Right ventricle myocardium inferior (tissue), 1 donor: ENCODE measurements at regions not wholly inside any gene's neighbourhood (a gene's known extent, or its start where the extent isn't known, plus 50 kb on each side); places are given as distances from the start of the nearest gene placed in this dataset.
"Not testable (repeated sequence)": the region's sequence is repeated elsewhere in the genome, so short reads cannot be mapped to it uniquely, and the experiment has no call there.

Experiments used
- ATAC-seq: fragments of 200-7000 bp; cut with Tn5 transposase; one replicate; pipeline ENCODE4 v1.9.1; 2020; ENCODE audit warnings: mild to moderate bottlenecking, moderate library complexity
- DNase-seq: peaks from one replicate; pipeline ENCODE4 v3.0.0; 2021; ENCODE audit errors: missing footprints
- intact Hi-C: fragments of 100-400 bp; cut with DNase I; formaldehyde crosslinking; loops from one replicate; pipeline ENCODE4 v1.11.0; 2022
- donor health status: DM: no; HTN: yes; CAD: no; lungs with severe emphysema.

- ATAC-seq, intact Hi-C loops, DNase-seq: not testable (repeated sequence)
Measured at GRCh38 chr9:42317677-42318076, 134.2 kb downstream of the SPATA31A6 start.

GRCh38 chr9:42323084-42323809 lies 139.8 kb downstream of the SPATA31A6 start:
- DNase-seq, ATAC-seq: not testable (repeated sequence)

GRCh38 chr9:42325142-42325541 lies 141.7 kb downstream of the SPATA31A6 start:
- intact Hi-C loops, DNase-seq, ATAC-seq: not testable (repeated sequence)

More at GRCh38 chr9:42323084-42323809, 139.8 kb downstream of the SPATA31A6 start:
- intact Hi-C loops, result not testable (repeated sequence)

- DNase-seq, ATAC-seq, intact Hi-C loops: not testable (repeated sequence)
Measured at GRCh38 chr9:42325561-42325960, 142.1 kb downstream of the SPATA31A6 start.

- intact Hi-C loops, ATAC-seq: not testable (repeated sequence)
Measured at GRCh38 chr9:42326482-42326881, 143.0 kb downstream of the SPATA31A6 start.

GRCh38 chr9:42335342-42335741 lies 151.9 kb downstream of the SPATA31A6 start:
- ATAC-seq, intact Hi-C loops, DNase-seq: not testable (repeated sequence)

More at GRCh38 chr9:42326482-42326881, 143.0 kb downstream of the SPATA31A6 start:
- not testable (repeated sequence) for DNase-seq

- DNase-seq, ATAC-seq, intact Hi-C loops: not testable (repeated sequence)
Measured at GRCh38 chr9:42335984-42336657, 152.7 kb downstream of the SPATA31A6 start.

- DNase-seq, intact Hi-C loops, ATAC-seq: not testable (repeated sequence)
Measured at GRCh38 chr9:42338275-42338674, 154.8 kb downstream of the SPATA31A6 start.

- ATAC-seq, DNase-seq, intact Hi-C loops: not testable (repeated sequence)
Measured at GRCh38 chr9:42339671-42340434, 156.4 kb downstream of the SPATA31A6 start.

GRCh38 chr9:42340435-42340723 lies 156.9 kb downstream of the SPATA31A6 start:
- not testable (repeated sequence) for DNase-seq, ATAC-seq

GRCh38 chr9:42341860-42342259 lies 158.4 kb downstream of the SPATA31A6 start:
- DNase-seq, intact Hi-C loops: not testable (repeated sequence)
- ATAC-seq, result peak; percentile 27

More at GRCh38 chr9:42340435-42340723, 156.9 kb downstream of the SPATA31A6 start:
- intact Hi-C loops, result not testable (repeated sequence)

GRCh38 chr9:42342297-42342696 lies 158.8 kb downstream of the SPATA31A6 start:
- intact Hi-C loops, DNase-seq: not testable (repeated sequence)
- peak; percentile 4 for ATAC-seq

- intact Hi-C loops, DNase-seq, ATAC-seq: not testable (repeated sequence)
Measured at GRCh38 chr9:42344508-42344907, 161.0 kb downstream of the SPATA31A6 start.

- DNase-seq, ATAC-seq, intact Hi-C loops: not testable (repeated sequence)
Measured at GRCh38 chr9:42346916-42347315, 163.5 kb downstream of the SPATA31A6 start.

- ATAC-seq, intact Hi-C loops, DNase-seq: not testable (repeated sequence)
Measured at GRCh38 chr9:42349181-42349580, 165.7 kb downstream of the SPATA31A6 start.

- intact Hi-C loops, ATAC-seq, DNase-seq: not testable (repeated sequence)
Measured at GRCh38 chr9:42350412-42350811, 167.0 kb downstream of the SPATA31A6 start.

GRCh38 chr9:42357604-42358373 lies 174.3 kb downstream of the SPATA31A6 start:
- ATAC-seq, DNase-seq, intact Hi-C loops: not testable (repeated sequence)

GRCh38 chr9:42358626-42359247 lies 175.3 kb downstream of the SPATA31A6 start:
- intact Hi-C loops, DNase-seq, ATAC-seq: not testable (repeated sequence)
